ENCODE measurements at regions not wholly inside any gene's neighbourhood (a gene's known extent, or its start where the extent isn't known, plus 50 kb on each side); places are given as distances from the start of the nearest gene placed in this dataset.

- TF ChIP-seq CTCF (optimal IDR thresholded peaks at IDR 0.05 in 1 of 3, IDR thresholded peaks at IDR 0.05 in 1 of 3, conservative IDR thresholded peaks at IDR 0.05 in 1 of 3; ENCODE audit: extremely low read depth in 1 of 3, insufficient read depth in 2 of 3, low read length in 3 of 3) (no peak), EZH2 (IDR thresholded peaks at IDR 0.05; ENCODE audit: low read length) (no peak)
These were observed 63.2 kb upstream of the FIBIN start for GRCh38 chr11:26930518-26931247.
